IPS DF 4.7 (cell line): ENCODE measurements at regions not wholly inside any gene's neighbourhood (a gene's known extent, or its start where the extent isn't known, plus 50 kb on each side); places are given as distances from the start of the nearest gene placed in this dataset.

Source experiments
- DNase-seq: peaks from one replicate; pipeline ENCODE4 v3.0.0-alpha.2; 2013; ENCODE audit warnings: low spot score; ENCODE audit errors: extremely low read depth

GRCh38 chr2:15792331-15792730 is 148.0 kb upstream of the MYCN start:
- no peak for DNase-seq

GRCh38 chr2:15793078-15793913 is 147.1 kb upstream of the MYCN start:
- no peak for DNase-seq

GRCh38 chr2:15793978-15794377 is 146.4 kb upstream of the MYCN start:
- no peak for DNase-seq

- DNase-seq, result no peak
Measured at GRCh38 chr2:15794608-15795134, 145.7 kb upstream of the MYCN start.

GRCh38 chr2:15795426-15795825 is 144.9 kb upstream of the MYCN start:
- DNase-seq, result no peak

- DNase-seq, result no peak
Measured at GRCh38 chr2:15796167-15796942, 144.0 kb upstream of the MYCN start.

GRCh38 chr2:15797231-15797938 is 143.0 kb upstream of the MYCN start:
- DNase-seq, result peak; percentile 30

GRCh38 chr2:15797939-15798281 is 142.4 kb upstream of the MYCN start:
- no peak for DNase-seq

GRCh38 chr2:15798701-15799431 is 141.5 kb upstream of the MYCN start:
- no peak for DNase-seq

GRCh38 chr2:15799432-15799827 is 140.9 kb upstream of the MYCN start:
- no peak for DNase-seq

- DNase-seq, result no peak
Measured at GRCh38 chr2:15800495-15801329, 139.6 kb upstream of the MYCN start.

- no peak for DNase-seq
Measured at GRCh38 chr2:15801439-15801838, 138.9 kb upstream of the MYCN start.

GRCh38 chr2:15801904-15802303 is 138.4 kb upstream of the MYCN start:
- no peak for DNase-seq

- no peak for DNase-seq
Measured at GRCh38 chr2:15802657-15803542, 137.4 kb upstream of the MYCN start.

GRCh38 chr2:15803543-15804245 is 136.7 kb upstream of the MYCN start:
- DNase-seq, result no peak

- no peak for DNase-seq
Measured at GRCh38 chr2:15804246-15804619, 136.1 kb upstream of the MYCN start.

GRCh38 chr2:15804691-15805090 is 135.7 kb upstream of the MYCN start:
- no peak for DNase-seq

GRCh38 chr2:15805206-15805605 is 135.1 kb upstream of the MYCN start:
- no peak for DNase-seq

GRCh38 chr2:15805772-15806171 is 134.6 kb upstream of the MYCN start:
- DNase-seq, result no peak
